ENCODE measurements at regions not wholly inside any gene's neighbourhood (a gene's known extent, or its start where the extent isn't known, plus 50 kb on each side); places are given as distances from the start of the nearest gene placed in this dataset.

GRCh38 chr2:198622986-198623730 lies 818.8 kb downstream of the PLCL1 start:
- no peak for TF ChIP-seq POLR2A (IDR thresholded peaks at IDR 0.05; ENCODE audit: low read length)
- no peak for TF ChIP-seq GATA1 (IDR thresholded peaks at IDR 0.05; ENCODE audit: low read depth, low read length)
